ENCODE measurements at regions not wholly inside any gene's neighbourhood (a gene's known extent, or its start where the extent isn't known, plus 50 kb on each side); places are given as distances from the start of the nearest gene placed in this dataset.

DNA sequence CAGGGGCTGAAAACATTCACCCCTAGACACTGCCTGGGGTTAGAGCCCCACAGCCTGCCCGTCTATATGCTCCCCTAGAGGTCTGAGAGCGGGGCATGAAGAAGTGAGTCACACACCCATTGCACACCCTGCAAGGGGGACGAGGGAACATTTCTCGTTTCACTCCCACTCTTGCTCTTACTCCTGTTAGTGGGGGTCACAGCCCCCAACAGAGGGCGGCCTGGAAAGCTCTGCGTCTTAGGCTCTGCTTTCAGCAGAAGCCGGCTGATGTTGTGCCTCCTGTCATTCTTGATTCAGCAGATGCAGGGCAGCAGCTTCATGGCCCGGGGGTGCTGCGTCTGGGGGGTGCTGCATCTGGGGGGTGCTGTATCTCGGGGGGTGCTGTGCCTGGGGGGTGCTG lies 141.3 kb downstream of the ASB1 start:
- TF ChIP-seq POLR2A (IDR thresholded peaks at IDR 0.05; ENCODE audit: low read length) (no peak), GATA1 (IDR thresholded peaks at IDR 0.05; ENCODE audit: low read depth, low read length) (no peak)
